GM12878 (cell line): ENCODE measurements at regions not wholly inside any gene's neighbourhood (a gene's known extent, or its start where the extent isn't known, plus 50 kb on each side); places are given as distances from the start of the nearest gene placed in this dataset.

Experiments used
- ATAC-seq: fragments of 200-7000 bp; cut with Tn5 transposase; 3 replicates; pipeline ENCODE4 v1.9.1; 2020; ENCODE audit warnings: mild to moderate bottlenecking, moderate library complexity
- BruUV-seq: library from RNA; stranded (reverse); fragments of 400-500 nt; replicated peaks from 2 replicates; lab custom pipeline; 2021; lab: Mats Ljungman, UMichigan
- CTCF ChIA-PET: fragments of 300-600 bp; sonication (Branson Sonifier 250); formaldehyde crosslinking; extraction: SDS; loops from one replicate; lab custom pipeline; 2021; ENCODE audit warnings: inconsistent platforms; lab: Yijun Ruan, JAX
- POLR2A ChIA-PET: fragments of 350-600 bp; formaldehyde crosslinking; extraction: SDS; loops from one replicate; lab custom pipeline; 2021; ENCODE audit warnings: inconsistent platforms; lab: Charles Lee
- RAD21 ChIA-PET: fragments of 300-600 bp; sonication (Branson Sonifier 250); formaldehyde crosslinking; loops from one replicate; lab custom pipeline; 2023; ENCODE audit warnings: antibody characterized with exemption; ENCODE audit not compliant: unreplicated experiment; lab: Charles Lee
- SMC1A ChIA-PET: fragments of 300-600 bp; sonication (Branson Sonifier 250); formaldehyde crosslinking; loops from one replicate; lab custom pipeline; 2023; ENCODE audit not compliant: unreplicated experiment, uncharacterized antibody; lab: Charles Lee
- DNase-seq: peaks from one replicate; pipeline ENCODE4 v3.0.0-alpha.2; 2011; ENCODE audit warnings: low read depth, low spot score
- FAIRE-seq: peaks from 3 replicates; lab custom pipeline; 2011; peaks lifted over from hg19 to GRCh38; lab: Jason Lieb, UNC
- H2AFZ ChIP-seq: 2 replicates; pipeline ENCODE4 v1.6.0; 2011; ENCODE audit warnings: low read depth, low read length, control low read depth; ENCODE audit not compliant: control insufficient read depth
- H3K27ac ChIP-seq: 2 replicates; pipeline ENCODE4 v1.5.1; 2011; ENCODE audit warnings: control low read depth; ENCODE audit not compliant: control insufficient read depth, insufficient read depth
- H3K27me3 ChIP-seq, 2 experiments: replicated peaks in 1 of 2; 2 replicates each; pipeline versions ENCODE4 v1.6.0 to v1.6.1; 2011; ENCODE audit warnings: low read length in 1 of 2; ENCODE audit not compliant: control insufficient read depth in 2 of 2, insufficient read depth in 2 of 2
- H3K36me3 ChIP-seq, 2 experiments: 2 replicates each; pipeline ENCODE4 v1.5.1; 2011; ENCODE audit warnings: low read length in 1 of 2; ENCODE audit not compliant: control insufficient read depth in 2 of 2, insufficient read depth in 2 of 2
- H3K4me1 ChIP-seq: 2 replicates; pipeline ENCODE4 v1.6.1; 2011; ENCODE audit warnings: mild to moderate bottlenecking, low read length, moderate library complexity, mixed read lengths; ENCODE audit not compliant: control insufficient read depth, insufficient read depth
- H3K4me2 ChIP-seq: 2 replicates; pipeline ENCODE4 v1.6.0; 2011; ENCODE audit warnings: control low read depth; ENCODE audit not compliant: control insufficient read depth, insufficient read depth
- H3K4me3 ChIP-seq: fragments of 200-600 bp; sonication (generic); 2 replicates; pipeline ENCODE4 v1.5.1; 2016
- H3K79me2 ChIP-seq: 2 replicates; pipeline ENCODE4 v1.6.0; 2011; ENCODE audit warnings: low read length; ENCODE audit not compliant: control insufficient read depth, insufficient read depth
- H3K9ac ChIP-seq: 2 replicates; pipeline ENCODE4 v1.8.0; 2011; ENCODE audit warnings: low read length, control low read depth, mixed read lengths; ENCODE audit not compliant: control insufficient read depth, insufficient read depth
- H3K9me3 ChIP-seq: replicated peaks from 3 replicates; pipeline ENCODE4 v1.5.1; 2011; ENCODE audit warnings: mild to moderate bottlenecking, low read length; ENCODE audit not compliant: control insufficient read depth, insufficient read depth
- H4K20me1 ChIP-seq: 2 replicates; pipeline ENCODE4 v1.6.0; 2011; ENCODE audit not compliant: control insufficient read depth, insufficient read depth
- ATF3 ChIP-seq: IDR thresholded peaks from 2 replicates; pipeline ENCODE4 v1.6.1; 2011; ENCODE audit warnings: low read depth, mild to moderate bottlenecking, low read length, moderate library complexity, borderline replicate concordance; ENCODE audit errors: extremely low read depth
- ATF7 ChIP-seq: fragments of 450-650 bp; IDR thresholded peaks from 2 replicates; pipeline ENCODE4 v1.6.1; 2016; ENCODE audit warnings: low read depth, mild to moderate bottlenecking
- CHD1 ChIP-seq: IDR thresholded peaks from 2 replicates; pipeline ENCODE4 v1.6.1; 2012; ENCODE audit warnings: low read depth, low read length, improper control_type of control experiment
- IKZF2 ChIP-seq, 2 experiments: fragments of 450-650 bp; IDR thresholded peaks; 2 replicates each; pipeline ENCODE4 v1.6.1; 2017; ENCODE audit warnings: mild to moderate bottlenecking in 2 of 2, moderate library complexity in 2 of 2
- NFIC ChIP-seq: IDR thresholded peaks from 2 replicates; pipeline ENCODE4 v1.6.1; 2012; ENCODE audit warnings: low read depth, mild to moderate bottlenecking, inconsistent platforms, low read length, moderate library complexity
- NFYB ChIP-seq: IDR thresholded peaks from 2 replicates; pipeline ENCODE4 v1.6.1; 2011; ENCODE audit warnings: low read depth, mild to moderate bottlenecking, low read length, improper control_type of control experiment, moderate library complexity; ENCODE audit not compliant: insufficient read depth
- NR2F1 ChIP-seq: fragments of 450-650 bp; conservative IDR thresholded peaks from 2 replicates; pipeline ENCODE4 v1.6.1; 2017; ENCODE audit warnings: mild to moderate bottlenecking
- PRDM15 ChIP-seq: fragments of 450-650 bp; formaldehyde crosslinking; IDR thresholded peaks from 2 replicates; pipeline ENCODE4 v1.4.0; 2020; ENCODE audit warnings: mild to moderate bottlenecking, moderate library complexity
- RAD21 ChIP-seq: IDR thresholded peaks from 2 replicates; pipeline ENCODE4 v1.6.1; 2011; ENCODE audit warnings: mild to moderate bottlenecking, low read depth, low read length, moderate library complexity; ENCODE audit not compliant: insufficient read depth
- RCOR1 ChIP-seq: conservative IDR thresholded peaks from 2 replicates; pipeline ENCODE4 v1.6.1; 2012; ENCODE audit warnings: low read depth, low read length, improper control_type of control experiment
- SREBF2 ChIP-seq: IDR thresholded peaks from 2 replicates; pipeline ENCODE4 v1.6.1; 2012; ENCODE audit warnings: mild to moderate bottlenecking, low read length
- USF1 ChIP-seq: IDR thresholded peaks from 2 replicates; pipeline ENCODE4 v1.6.1; 2011; ENCODE audit warnings: borderline replicate concordance, low read depth, mild to moderate bottlenecking, moderate library complexity, mixed read lengths, low read length; ENCODE audit not compliant: insufficient read depth; ENCODE audit errors: extremely low read length
- ZBTB40 ChIP-seq: fragments of 450-650 bp; IDR thresholded peaks from 2 replicates; pipeline ENCODE4 v1.6.1; 2016; ENCODE audit warnings: mild to moderate bottlenecking, moderate library complexity, borderline replicate concordance
- ZSCAN29 ChIP-seq: fragments of 450-650 bp; IDR thresholded peaks from 2 replicates; pipeline ENCODE4 v1.6.1; 2017; ENCODE audit warnings: mild to moderate bottlenecking, moderate library complexity
- WGBS: methylation state at CpG from one replicate; pipeline ENCODE4 v1.1.6; 2016; ENCODE audit warnings: low lambda C conversion rate; ENCODE audit not compliant: insufficient replicate concordance, insufficient coverage; ENCODE audit errors: missing lambda C conversion rate; 5-methylcytosine and 5-hydroxymethylcytosine counted together
- in situ Hi-C: fragments of 300-500 bp; cut with MboI; formaldehyde crosslinking; loops from 9 replicates; pipeline ENCODE4 v1.14.3; 2018; ENCODE audit warnings: mixed read lengths
- intact Hi-C: fragments of 100-400 bp; cut with micrococcal nuclease; formaldehyde crosslinking; loops from one replicate; pipeline ENCODE4 v1.14.2; 2022; ENCODE audit not compliant: unreplicated experiment

- ChIA-PET POLR2A (no interaction called here), RAD21 (no interaction called here), CTCF (no interaction called here), SMC1A (no interaction called here)
- H3K4me3 ChIP-seq, result no peak overlapping the region
- no peaks in the 10 kb centered on the region for H3K4me1 ChIP-seq
- WGBS, result 15% methylated on average over 23 of the region's 23 CpGs
- H3K27ac ChIP-seq, result no peak overlapping the region
- H3K9ac ChIP-seq, result no peak overlapping the region
- no peaks in the 10 kb centered on the region for H3K36me3 ChIP-seq
- no peaks in the 10 kb centered on the region for H4K20me1 ChIP-seq
- no peak for DNase-seq
- no peak for FAIRE-seq
- ATAC-seq, result no peak
- intact Hi-C loops (no loop called here), in situ Hi-C loops (no loop called here)
- H3K9me3 ChIP-seq, result no peaks in the 10 kb centered on the region
- no peaks in the 10 kb centered on the region for H3K27me3 ChIP-seq
- H3K79me2 ChIP-seq, result no peaks in the 10 kb centered on the region
- H3K4me2 ChIP-seq, result no peak overlapping the region
- H2AFZ ChIP-seq, result no peak overlapping the region
- BruUV-seq, result no TSS peak
- no peak for TF ChIP-seq RCOR1
- TF ChIP-seq CHD1, result no peak
- no peak for TF ChIP-seq NFIC
- TF ChIP-seq NR2F1, result no peak
- TF ChIP-seq PRDM15, result no peak
- no peak for TF ChIP-seq ZBTB40
- TF ChIP-seq RAD21, result no peak
- no peak for TF ChIP-seq NFYB
- TF ChIP-seq ATF3, result no peak
- no peak for TF ChIP-seq IKZF2 (IDR thresholded peaks at IDR 0.05)
- no peak for TF ChIP-seq SREBF2
- no peak for TF ChIP-seq ATF7
- TF ChIP-seq ZSCAN29, result no peak
- TF ChIP-seq USF1, result no peak
Observed at GRCh38 chr1:4171480-4172450, 271.7 kb upstream of the C1orf174 start.
